Psoas muscle (tissue), 7 donors: ENCODE measurements at regions not wholly inside any gene's neighbourhood (a gene's known extent, or its start where the extent isn't known, plus 50 kb on each side); places are given as distances from the start of the nearest gene placed in this dataset.
A peak's percentile ranks its signal among the peaks of the same experiment; 100 is the strongest.

Experiments
- ATAC-seq, 4 donors: fragments of 200-7000 bp; cut with Tn5 transposase; one replicate each; pipeline ENCODE4 v1.9.1; 2020; ENCODE audit warnings: moderate library complexity in 3 of 4, mild to moderate bottlenecking in 2 of 4
- DNase-seq, 2 donors: peaks; one replicate each; pipeline ENCODE4 v3.0.0-alpha.2; 2020
- H3K27ac ChIP-seq: fragments of 200-600 bp; one replicate; pipeline ENCODE4 v1.8.0; 2022
- H3K27me3 ChIP-seq, 3 donors: fragments of 200-600 bp in 1 of 3; one replicate each; pipeline versions ENCODE4 v1.6.1 to v1.8.0; 2013 to 2022; ENCODE audit warnings: low read length in 2 of 3, mild to moderate bottlenecking in 2 of 3, moderate library complexity in 1 of 3; ENCODE audit not compliant: insufficient read depth in 3 of 3
- H3K36me3 ChIP-seq, 2 donors: fragments of 200-600 bp in 1 of 2; one replicate each; pipeline versions ENCODE4 v1.6.1 to v1.8.0; 2013 to 2022; ENCODE audit warnings: low read depth in 1 of 2, mild to moderate bottlenecking in 1 of 2, moderate library complexity in 1 of 2; ENCODE audit not compliant: insufficient read depth in 1 of 2
- H3K4me1 ChIP-seq: fragments of 200-600 bp; one replicate; pipeline ENCODE4 v1.8.0; 2022
- H3K4me3 ChIP-seq: fragments of 200-600 bp; one replicate; pipeline ENCODE4 v1.8.0; 2022; ENCODE audit warnings: mild to moderate bottlenecking
- H3K9me3 ChIP-seq: fragments of 200-600 bp; one replicate; pipeline ENCODE4 v1.8.0; 2022
- CTCF ChIP-seq: fragments of 200-600 bp; IDR thresholded peaks from one replicate; pipeline ENCODE4 v1.8.0; 2022; ENCODE audit warnings: antibody characterized with exemption
- WGBS, 3 donors: extraction: QIAGEN DNeasy Blood & Tissue Kit; methylation state at CpG; one replicate each; pipeline versions ENCODE4 v1.1.6 to v1.1.7; 2013; 5-methylcytosine and 5-hydroxymethylcytosine counted together
- intact Hi-C, 2 donors: fragments of 100-400 bp; cut with DNase I; formaldehyde crosslinking; loops; one replicate each; pipeline versions ENCODE4 v1.11.0 to v1.14.2; 2022
- donor health status: healthy with polysubstance abuse.
- donor health status: DM: no; HTN: no; CAD: no; lungs with moderate emphysema.
- donor health status: Bipolar disorder and iron deficiency.
- donor health status: healthy.
- donor health status: DM: yes; HTN: yes; CAD: no.
- donor health status: DM: no; HTN: no; CAD: no.
- donor health status: DM: yes; HTN: yes; CAD: no.

- WGBS, 3 donors = 58 to 79% (median 64%) methylated on average over 12 of the region's 12 CpGs
- H3K36me3 ChIP-seq = no peaks in the 10 kb centered on the region
- DNase-seq = no peak
- no peak overlapping the region for H3K27ac ChIP-seq
- no peaks in the 10 kb centered on the region for H3K9me3 ChIP-seq
- ATAC-seq = no peak
- H3K4me1 ChIP-seq = no peaks in the 10 kb centered on the region
- TF ChIP-seq CTCF = no peak
- intact Hi-C loops = no loop called here
- peaks cover 0 to 23% (median 4%) of the 10 kb centered on the region in 3 donors for H3K27me3 ChIP-seq
- no peak overlapping the region for H3K4me3 ChIP-seq
These were observed 88.1 kb upstream of the DIO3 start for GRCh38 chr14:101473045-101473729.

GRCh38 chr14:101473795-101474562 lies 87.3 kb upstream of the DIO3 start:
- Histone ChIP-seq H3K4me3 (no peak overlapping the region), H3K4me1 (no peaks in the 10 kb centered on the region), H3K9me3 (no peaks in the 10 kb centered on the region), H3K27me3 (peaks cover 0 to 23% (median 4%) of the 10 kb centered on the region in 3 donors), H3K36me3 (no peaks in the 10 kb centered on the region), H3K27ac (no peak overlapping the region)
- DNase-seq (no peak), ATAC-seq (peak in 1 of 4 donors; percentile 41)
- TF ChIP-seq CTCF = no peak
- intact Hi-C loops = no loop called here
- WGBS, 3 donors = 38 to 68% (median 42%) methylated on average over 23 of the region's 23 CpGs

- Histone ChIP-seq H3K27ac (no peak overlapping the region), H3K4me1 (no peaks in the 10 kb centered on the region), H3K9me3 (no peaks in the 10 kb centered on the region), H3K36me3 (no peaks in the 10 kb centered on the region), H3K27me3 (peaks cover 0 to 29% (median 4%) of the 10 kb centered on the region in 3 donors), H3K4me3 (no peak overlapping the region)
- no peak for TF ChIP-seq CTCF
- intact Hi-C loops = no loop called here
- DNase-seq (no peak), ATAC-seq (peak in 1 of 4 donors; percentile 31)
- WGBS, 3 donors = 39 to 49% (median 41%) methylated on average over 19 of the region's 19 CpGs
These were observed 86.5 kb upstream of the DIO3 start for GRCh38 chr14:101474563-101475455.

GRCh38 chr14:101475456-101476257 lies 85.6 kb upstream of the DIO3 start:
- 41 to 58% (median 42%) methylated on average over 26 of the region's 26 CpGs for WGBS, 3 donors
- no peak for TF ChIP-seq CTCF
- H3K27me3 ChIP-seq = peaks cover 0 to 29% (median 4%) of the 10 kb centered on the region in 3 donors
- no peak overlapping the region for H3K27ac ChIP-seq
- no peaks in the 10 kb centered on the region for H3K9me3 ChIP-seq
- H3K36me3 ChIP-seq = no peaks in the 10 kb centered on the region
- peak in 3 of 4 donors; percentile 33 to 75 (median 46) for ATAC-seq
- intact Hi-C loops = no loop called here
- no peaks in the 10 kb centered on the region for H3K4me1 ChIP-seq
- no peak overlapping the region for H3K4me3 ChIP-seq
- DNase-seq = peak in 1 of 2 donors; percentile 46
